Putamen (tissue), 1 donor: ENCODE measurements at regions not wholly inside any gene's neighbourhood (a gene's known extent, or its start where the extent isn't known, plus 50 kb on each side); places are given as distances from the start of the nearest gene placed in this dataset.
"Not testable (repeated sequence)": the region's sequence is repeated elsewhere in the genome, so short reads cannot be mapped to it uniquely, and the experiment has no call there.

Experiments
- DNase-seq: peaks from one replicate; pipeline ENCODE4 v3.0.0-alpha.2; 2016; ENCODE audit warnings: low spot score

DNA sequence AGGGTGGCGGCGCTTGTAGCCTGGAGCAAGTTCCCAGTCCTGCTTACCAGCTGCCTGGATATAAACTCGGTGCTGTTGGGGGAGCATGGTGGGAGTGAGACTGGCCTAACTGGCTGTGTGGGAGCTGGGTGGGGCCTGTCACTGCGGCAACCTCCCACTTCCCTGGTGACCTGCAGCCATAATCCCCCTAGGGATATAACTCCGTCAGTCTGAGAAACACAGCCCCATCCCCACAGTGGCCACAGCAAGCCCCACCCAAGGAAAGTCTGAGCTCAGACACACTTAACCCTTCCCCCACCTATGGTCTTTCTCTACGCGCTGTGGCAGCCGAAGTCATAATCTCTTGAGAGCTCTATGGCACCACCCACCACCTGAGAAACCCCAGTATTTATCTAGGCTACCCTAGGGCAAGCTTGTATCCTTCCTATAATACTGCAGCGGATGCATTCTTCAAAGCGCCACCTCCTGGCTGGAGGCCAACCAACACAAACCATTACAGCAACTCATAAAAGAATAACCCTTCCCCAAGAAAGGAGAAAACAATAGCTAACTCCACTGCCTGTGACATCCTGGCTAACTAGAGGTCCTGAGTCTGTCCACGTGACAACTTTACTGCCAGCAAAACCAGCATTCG lies 57.4 kb downstream of the ZNF648 start:
- DNase-seq = no peak

DNA sequence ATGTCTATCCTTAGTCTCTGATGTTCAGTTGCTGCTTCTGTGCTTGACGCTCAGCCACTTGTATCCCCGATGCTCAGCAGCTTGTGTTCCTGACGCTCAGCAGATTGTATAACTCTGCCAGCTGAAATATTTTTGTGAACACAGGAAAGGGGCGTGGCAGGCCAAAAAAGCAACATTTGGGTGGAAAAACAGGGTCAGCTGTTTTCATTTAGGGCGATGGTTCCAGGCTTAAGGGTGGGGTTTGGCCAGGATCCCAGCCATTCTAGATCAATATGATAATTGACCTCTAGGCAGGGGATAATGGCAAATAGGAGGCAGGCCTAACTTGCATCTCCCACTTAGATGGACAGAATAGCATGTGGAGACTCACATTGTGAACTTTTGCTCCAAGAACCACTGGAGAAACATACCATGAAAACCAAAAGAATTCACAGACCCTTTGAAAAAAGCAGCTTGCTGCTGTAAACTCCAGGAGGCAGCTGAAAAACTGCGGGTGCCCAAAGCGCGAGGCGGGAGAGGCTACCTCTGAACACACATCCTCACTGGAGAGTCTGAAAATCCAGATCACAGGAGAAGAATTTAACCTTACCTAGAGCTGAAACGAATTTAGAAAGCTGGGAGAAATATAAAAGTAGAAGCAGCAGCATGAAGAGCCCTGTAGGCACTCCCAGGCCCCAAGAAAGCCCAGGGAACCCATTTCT lies 58.3 kb downstream of the ZNF648 start:
- DNase-seq = no peak

DNA sequence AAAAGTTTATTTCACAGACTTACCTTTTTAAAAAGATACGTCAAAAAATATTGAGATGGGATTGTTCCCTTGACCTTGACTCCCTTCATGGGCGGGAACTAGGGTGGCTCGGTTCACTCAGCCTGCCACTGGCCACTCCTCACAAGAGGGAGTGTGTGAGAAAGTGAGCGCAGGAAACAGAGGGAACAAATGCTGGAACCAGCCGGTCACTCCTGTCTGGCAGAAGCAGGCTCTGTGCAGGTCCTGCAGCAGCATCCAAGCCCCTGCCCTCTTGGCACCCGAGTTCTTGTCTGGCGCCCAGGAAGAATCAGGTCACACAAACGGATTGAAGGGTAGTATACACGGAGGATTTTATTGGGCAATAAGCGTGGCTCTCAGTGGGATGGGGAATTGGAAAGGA lies 58.9 kb downstream of the ZNF648 start:
- DNase-seq = no peak

DNA sequence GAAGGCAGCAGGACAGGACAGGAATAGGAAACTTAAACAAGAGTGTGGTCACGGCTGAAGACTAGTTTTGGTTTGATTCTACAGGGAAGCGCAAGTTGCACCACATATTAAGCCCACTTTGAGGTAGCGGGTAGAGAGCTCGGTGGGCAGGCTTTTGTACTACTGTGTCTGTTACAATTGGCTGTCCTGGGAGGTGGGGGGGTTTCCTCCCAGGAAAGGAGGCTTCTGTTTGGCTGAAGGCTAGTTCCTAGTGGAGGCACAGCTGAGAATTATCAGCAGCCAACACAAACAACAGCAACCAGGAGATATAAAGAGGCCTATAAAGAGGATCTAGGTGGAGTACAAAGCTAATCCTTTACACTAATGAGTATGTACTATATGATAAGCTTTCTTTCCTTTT lies 62.7 kb downstream of the ZNF648 start:
- DNase-seq = no peak

DNA sequence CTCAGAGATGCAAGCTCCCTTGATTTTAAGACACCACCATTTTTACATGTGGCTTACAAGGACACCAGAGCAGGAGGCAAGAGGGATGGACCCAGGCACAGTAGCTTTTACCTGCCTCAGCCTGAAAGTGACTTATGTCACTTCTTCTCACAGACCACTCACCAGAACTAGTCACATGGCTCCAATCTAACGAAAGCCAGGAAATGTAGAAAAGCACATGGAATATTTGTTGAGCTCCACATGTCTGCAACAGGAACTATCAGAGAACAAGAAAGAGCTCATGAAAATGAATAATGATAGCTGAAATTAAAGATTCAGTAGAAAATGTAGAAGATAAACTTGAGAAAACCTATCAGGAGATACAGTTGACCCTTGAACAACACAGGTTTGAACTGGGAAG lies 69.4 kb downstream of the ZNF648 start:
- DNase-seq = no peak

DNA sequence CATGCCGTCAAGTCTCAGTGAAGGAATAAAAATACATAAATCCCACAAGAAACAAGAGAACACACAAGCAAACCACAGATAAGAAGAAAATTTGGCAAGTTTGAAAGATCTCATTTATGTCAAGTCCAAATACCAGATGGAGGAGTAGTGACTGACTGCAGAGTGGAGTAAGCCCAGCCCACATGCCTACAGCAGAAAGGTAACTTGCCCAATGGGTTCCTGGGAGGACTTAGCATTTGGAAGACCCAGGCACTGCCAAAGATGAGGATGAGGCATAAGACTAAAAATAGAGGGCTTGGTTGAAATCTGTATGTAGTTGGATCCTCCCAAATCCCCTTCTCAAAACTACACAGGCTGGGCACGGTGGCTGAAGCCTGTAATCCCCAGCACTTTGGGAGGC lies 70.8 kb downstream of the ZNF648 start:
- no peak for DNase-seq

DNA sequence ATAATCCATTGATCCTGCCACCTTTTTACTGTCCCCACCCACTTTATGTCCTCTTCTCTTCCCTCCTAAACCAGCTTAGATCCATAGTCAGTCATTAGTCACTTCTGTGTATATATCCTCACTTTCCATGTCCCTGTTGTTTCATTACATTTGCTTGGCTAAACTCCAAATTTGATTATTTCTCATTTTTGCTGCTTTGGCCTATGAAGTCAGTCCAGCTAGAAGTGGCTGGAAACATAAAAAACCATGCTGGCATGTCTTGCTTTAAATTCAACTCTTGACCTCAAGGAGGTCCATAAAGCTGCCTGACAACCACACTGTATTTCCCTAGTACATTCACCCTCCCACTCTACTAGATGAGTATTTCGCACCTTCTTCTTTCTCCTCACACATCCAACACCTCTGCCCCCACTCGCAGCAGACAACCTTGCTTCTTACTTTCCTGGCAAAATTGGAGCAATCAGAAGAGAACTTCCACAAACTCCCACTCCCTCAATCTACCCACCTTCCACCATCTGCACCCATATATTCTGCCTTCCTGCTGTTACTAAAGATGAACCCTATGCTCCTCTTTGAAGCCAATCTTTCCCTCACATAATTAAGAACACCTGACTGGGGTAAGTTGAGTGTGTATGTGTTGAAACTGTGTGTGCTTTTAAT lies 72.1 kb downstream of the ZNF648 start:
- peak; percentile 82 for DNase-seq

DNA sequence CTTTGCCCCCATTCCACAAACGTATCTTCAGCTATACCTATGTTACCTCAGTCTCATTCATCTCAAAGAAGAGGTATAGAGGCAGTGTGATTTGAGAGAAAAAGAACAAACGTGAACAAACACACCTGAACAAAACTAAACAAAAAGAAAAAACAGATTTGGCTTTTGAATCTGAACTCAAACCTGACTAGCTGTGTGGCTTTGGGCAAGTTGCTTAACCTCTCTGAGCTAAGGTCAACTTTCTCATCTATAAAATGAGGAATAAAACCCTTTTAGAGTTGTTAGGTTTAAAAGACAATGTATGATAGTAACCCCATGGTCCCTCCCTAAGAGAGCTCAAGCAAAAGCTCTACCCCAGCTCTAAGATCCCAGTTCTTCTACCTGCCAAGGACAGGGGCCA lies 73.5 kb downstream of the ZNF648 start:
- no peak for DNase-seq

DNA sequence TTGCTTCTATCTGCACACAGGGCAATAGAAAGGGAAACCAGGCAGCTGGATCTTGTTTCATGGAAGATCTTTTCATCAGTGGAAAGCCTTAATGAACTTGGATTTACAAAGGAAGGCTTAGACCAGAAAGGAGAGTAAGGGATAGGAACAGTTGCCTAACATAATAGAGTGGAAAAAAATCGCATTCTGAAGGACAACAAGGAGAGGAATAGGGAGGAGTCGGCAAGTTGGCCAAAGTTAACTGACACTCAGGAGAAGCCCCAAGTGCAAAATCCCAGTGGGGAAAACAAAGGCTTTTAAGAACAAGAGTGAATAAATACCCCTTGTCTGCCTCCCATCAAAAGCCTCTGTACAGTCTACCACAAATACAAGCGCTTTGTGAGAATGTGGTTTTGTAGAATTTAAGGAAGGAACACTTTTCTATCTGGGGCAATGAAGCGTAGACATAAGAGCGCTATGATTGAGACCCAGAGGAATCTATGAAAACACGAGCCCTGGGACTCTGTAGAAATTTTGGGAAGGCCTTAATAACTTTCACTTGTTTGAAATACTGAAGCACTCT lies 74.1 kb downstream of the ZNF648 start:
- DNase-seq = no peak

DNA sequence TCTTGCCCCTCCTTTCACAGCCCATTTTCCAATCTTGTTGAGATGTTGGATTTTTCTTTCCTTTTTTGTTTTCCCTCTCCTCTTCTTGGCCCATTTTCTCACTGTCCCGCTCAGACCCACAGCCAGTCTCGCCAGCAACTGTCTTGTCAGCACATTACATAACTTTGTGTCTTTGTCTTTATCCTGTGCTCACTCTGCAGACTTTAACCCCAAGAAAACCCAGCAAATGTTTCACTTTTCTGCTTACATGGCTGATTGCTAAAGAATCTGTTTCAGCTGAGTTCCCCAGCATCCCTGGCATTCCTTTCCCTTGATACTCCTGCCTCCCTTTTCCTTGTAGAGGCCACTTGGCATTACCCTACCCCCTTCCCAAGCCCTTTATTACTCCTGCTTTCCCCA lies 74.6 kb downstream of the ZNF648 start:
- no peak for DNase-seq

DNA sequence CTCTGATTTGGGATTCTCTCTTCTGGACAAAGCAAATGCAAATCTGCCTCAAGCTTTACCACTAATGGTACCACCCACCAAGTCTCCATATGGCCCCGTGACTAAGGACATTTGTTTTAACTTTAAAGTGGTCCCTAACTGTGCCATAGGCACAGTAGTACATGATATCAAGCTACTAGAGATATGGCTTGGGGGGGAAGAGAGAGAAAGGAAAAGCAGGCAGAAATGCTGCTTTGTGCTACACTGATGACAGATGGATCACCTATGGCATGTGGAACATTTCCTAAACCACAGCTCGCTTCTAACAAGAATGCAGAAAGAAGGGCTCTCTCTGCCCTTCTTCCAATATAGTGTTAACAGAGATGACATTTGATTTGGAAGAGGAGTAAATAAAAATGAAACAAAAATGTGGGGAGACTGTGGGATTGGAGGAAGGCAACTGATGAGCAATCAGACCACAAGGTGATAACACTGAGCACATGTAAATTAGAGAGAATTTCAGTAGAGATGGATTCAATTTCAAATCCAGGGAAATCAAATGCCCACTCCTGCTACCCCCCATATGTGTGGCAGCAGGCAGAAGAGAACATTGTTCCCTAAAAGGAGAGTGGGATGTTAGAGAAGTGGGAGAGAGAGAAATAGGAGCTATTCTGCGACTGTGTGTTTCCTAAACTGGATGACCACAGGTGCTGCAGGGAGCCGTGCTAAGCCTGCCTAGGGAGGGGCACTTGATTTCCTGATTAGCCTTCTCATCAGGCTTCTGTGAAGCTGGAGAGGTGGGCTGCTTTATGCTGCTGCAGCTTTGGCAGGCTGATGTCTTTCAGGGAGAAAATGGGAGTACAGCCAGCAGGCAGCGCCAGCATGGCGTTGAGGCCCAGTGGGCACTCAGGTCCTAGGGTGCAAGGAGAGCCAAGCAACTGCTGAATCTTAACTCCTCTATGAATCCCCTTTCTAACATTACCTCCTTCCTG lies 75.3 kb downstream of the ZNF648 start:
- no peak for DNase-seq

DNA sequence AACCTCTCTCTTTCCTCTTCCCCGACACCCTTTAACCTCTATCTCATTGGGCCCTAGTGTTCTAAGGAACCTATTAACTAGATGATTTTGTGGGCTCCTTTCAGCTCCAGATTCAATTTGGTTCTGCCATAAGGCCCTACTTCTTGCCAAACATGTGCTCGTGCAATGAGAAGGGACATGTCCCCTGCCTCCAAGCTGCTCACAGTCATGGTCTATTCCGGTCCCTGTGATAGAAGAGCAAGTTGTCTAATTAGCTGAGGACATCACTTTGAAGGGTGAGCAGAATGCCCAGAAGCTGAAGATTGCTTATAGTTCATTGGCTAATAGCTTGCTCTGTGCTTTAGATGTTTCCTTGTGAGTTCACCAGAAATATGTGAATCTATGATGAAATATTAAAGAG lies 76.2 kb downstream of the ZNF648 start:
- DNase-seq = no peak

DNA sequence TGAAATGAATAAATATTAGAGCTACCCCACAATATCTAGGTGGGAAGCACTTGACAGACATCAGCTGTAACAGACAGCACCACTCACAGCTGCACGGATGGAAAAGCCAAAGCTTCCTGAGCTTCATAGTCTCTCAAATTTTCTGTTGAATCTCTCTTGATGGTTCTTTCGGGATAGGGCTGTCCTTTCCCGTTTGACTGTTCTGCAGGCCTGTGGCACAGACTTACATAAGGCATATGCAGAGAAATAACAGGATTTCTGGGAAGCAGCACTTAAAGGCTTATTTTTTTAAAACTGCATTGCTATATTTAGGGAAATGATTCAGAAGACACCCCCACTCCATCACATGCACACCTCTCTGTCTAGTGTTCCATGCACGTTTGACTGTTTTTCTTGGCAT lies 77.5 kb downstream of the ZNF648 start:
- peak; percentile 80 for DNase-seq

DNA sequence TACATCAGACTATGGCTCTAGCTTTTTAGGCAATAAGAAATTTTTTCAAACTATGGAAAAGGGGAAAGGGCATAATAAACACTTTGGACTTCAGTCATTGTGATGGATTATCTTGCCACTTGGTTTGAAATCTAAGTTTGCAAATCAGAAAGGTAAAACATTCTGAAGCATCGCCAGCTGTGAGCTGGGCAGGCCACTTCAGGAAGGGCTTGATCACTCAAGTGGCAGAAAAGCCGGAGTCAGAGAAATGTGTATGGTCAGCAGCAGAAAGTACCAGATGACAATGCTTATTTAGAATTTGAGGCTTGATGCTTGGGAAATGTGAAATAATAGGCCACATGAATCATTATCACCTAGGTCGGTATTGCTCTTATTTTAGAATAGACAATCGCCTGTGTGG lies 79.7 kb downstream of the ZNF648 start:
- DNase-seq = no peak

DNA sequence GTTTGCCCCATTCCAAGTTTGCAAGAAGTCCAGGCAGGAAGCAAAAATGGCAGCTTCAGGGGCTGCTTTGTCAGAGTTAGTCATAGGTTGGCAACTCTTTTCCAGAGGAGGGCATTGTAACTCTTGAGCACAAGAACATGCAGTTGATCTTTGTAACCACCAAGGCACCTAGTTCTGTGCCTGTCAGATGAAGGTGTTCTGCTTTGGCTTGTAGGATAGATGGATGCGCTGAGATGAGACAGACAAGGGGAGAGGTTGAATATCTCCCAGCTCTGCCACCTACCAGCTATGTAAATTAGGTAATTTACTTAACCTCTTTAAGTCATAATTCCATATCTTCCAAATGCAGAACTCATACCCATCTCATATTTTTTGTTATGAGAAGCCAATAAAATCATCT lies 89.3 kb downstream of the ZNF648 start:
- peak; percentile 61 for DNase-seq

DNA sequence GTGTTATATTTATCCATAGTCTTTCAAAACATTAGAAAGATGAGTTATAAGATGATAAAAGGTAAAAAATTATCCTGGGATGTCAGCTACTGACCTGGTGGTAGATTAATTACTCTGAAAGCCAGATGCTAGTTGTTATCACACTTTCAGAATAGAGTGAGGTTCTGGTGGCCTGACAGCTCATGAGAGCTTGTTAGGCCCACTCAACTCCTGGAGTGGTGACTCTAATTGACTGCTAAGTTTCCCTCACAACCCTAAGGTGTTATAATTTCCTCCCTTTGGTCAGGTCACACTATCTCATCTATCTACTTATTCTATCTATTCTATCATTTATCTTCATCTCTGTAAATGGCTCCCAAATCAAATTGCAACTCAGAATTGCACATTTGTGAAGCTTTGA lies 90.1 kb downstream of the ZNF648 start:
- no peak for DNase-seq

DNA sequence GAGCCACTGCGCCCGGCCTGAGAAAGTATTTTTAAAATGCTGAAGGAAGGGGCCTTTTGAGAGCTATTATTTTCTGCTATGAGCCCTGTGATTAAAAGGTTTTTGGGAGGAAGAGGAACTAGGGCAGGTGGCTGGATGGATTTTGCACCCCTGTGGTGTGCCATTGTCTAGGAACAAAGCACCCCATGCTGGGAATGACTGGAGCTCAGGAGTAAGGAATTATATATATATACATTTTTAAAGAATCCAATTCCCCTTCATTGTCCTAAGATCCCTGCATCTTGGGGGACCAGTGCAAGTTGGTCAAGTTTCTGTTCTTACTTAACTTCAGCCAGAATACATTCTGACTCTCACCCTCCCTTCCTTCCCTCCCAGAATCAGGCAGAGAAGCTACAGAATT lies 91.6 kb downstream of the ZNF648 start:
- no peak for DNase-seq

DNA sequence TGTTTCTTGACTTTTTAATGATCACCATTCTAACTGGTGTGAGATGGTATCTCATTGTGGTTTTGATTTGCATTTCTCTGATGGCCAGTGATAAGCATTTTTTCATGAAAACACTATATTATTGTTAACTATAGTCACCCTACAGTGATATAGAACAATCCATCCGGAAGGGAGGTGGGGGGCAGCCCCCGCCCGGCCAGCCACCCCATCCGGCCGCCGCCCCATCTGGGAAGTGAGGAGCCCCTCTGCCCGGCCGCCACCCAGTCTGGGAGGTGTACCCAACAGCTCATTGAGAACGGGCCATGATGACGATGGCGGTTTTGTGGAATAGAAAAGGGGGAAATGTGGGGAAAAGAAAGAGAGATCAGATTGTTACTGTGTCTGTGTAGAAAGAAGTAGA lies 106.8 kb downstream of the ZNF648 start:
- DNase-seq = not testable (repeated sequence)

DNA sequence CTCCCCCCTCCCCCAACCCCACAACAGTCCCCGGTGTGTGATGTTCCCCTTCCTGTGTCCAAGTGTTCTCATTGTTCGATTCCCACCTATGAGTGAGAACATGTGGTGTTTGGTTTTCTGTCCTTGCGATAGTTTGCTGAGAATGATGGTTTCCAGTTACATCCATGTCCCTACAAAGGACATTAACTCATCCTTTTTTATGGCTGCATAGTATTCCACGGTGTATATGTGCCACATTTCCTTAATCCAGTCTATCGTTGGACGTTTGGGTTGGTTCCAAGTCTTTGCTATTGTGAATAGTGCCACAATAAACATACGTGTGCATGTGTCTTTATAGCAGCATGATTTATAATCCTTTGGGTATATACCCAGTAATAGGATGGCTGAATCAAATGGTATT lies 107.3 kb downstream of the ZNF648 start:
- DNase-seq = not testable (repeated sequence)

DNA sequence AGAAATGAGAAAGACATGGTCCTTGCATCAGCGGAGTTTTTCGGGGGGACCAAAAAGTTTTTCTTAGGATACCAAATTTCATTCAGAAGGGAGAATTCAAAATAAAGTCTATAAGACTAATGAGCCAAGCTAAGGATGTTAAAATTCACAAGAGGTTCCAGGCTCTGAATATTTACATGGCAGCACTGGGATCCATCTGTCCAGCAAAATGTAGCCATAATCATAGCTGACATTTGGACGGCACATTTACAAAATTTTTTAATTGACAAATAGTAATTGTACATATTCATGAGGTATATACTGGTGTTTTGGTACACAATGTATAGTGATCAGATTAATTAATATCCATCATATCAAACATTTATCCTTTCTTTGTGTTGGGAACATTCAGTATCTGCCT lies 107.9 kb downstream of the ZNF648 start:
- no peak for DNase-seq

DNA sequence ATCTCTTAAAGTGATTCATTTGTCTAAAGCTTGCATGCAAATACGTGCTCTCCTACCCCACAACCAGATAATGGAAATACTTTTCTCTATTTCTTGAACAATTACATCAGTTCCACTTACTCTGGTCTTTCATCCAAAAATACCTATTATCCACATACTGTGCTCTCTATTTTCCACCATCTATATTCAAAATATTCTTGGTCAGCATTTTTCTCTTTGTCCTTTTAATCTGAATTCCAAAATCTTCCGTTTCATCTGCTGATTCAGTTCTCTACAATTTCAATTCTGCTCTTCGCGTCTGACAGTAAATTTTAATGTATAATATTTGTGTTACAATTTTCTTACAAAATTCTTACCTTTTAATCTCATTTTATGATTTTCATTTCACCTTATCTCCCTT lies 110.3 kb downstream of the ZNF648 start:
- DNase-seq = no peak

DNA sequence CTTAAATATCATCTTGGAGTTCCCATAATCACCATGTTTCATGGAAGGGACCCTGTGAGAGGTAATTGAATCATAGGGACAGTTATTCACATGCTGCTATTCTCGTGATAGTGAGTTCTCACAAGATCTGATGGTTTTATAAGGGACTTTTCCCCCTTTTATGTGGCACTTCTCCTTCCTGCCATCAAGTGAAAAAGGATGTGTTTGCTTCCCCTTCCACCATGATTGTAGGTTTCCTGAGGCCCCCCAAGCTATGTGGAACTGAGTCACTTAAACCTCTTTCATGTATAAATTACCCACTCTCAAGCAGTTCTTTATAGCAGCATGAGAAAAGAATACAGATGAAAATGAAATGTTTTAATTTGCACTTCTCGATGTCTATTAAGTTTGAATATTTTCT lies 112.0 kb downstream of the ZNF648 start:
- DNase-seq = no peak
